ENCODE measurements at regions not wholly inside any gene's neighbourhood (a gene's known extent, or its start where the extent isn't known, plus 50 kb on each side); places are given as distances from the start of the nearest gene placed in this dataset.
"Not testable (repeated sequence)": the region's sequence is repeated elsewhere in the genome, so short reads cannot be mapped to it uniquely, and the experiment has no call there.

GRCh38 chr6:134537765-134538164 is 219.9 kb upstream of the SGK1 start:
- BruUV-seq (replicated peaks); H3K36me3 ChIP-seq (ENCODE audit: control insufficient read depth, insufficient read depth, low read length); H3K27me3 ChIP-seq (ENCODE audit: control insufficient read depth in 2 of 2, insufficient read depth in 2 of 2, low read length in 2 of 2); H4K20me1 ChIP-seq (replicated peaks; ENCODE audit: control insufficient read depth, insufficient read depth, low read length); H3K9me1 ChIP-seq (ENCODE audit: control insufficient read depth, insufficient read depth, low read length); ATAC-seq; H3K4me3 ChIP-seq; H3K27ac ChIP-seq (ENCODE audit: extremely low read depth, low read depth, low read length); H3K4me1 ChIP-seq (replicated peaks in 1 of 2; ENCODE audit: control insufficient read depth in 2 of 2, insufficient read depth in 2 of 2, low read length in 2 of 2); H3K4me2 ChIP-seq (ENCODE audit: insufficient read depth, low read length); CTCF ChIA-PET (ENCODE audit: low intra/inter-chr PET ratio); H3K9ac ChIP-seq (ENCODE audit: insufficient read depth in 1 of 2, low read depth in 2 of 2, low read length in 2 of 2); H3K9me3 ChIP-seq (replicated peaks; ENCODE audit: control insufficient read depth, insufficient read depth, low read depth, low read length); FAIRE-seq; intact Hi-C loops (cut with micrococcal nuclease); H3K79me2 ChIP-seq (ENCODE audit: control insufficient read depth, insufficient read depth, low read length); DNase-seq (ENCODE audit: extremely low read depth in 1 of 4, low spot score in 3 of 4); H2AFZ ChIP-seq (ENCODE audit: low read depth, low read length); in situ Hi-C loops (cut with MboI): not testable (repeated sequence)
- POLR2A ChIA-PET: interaction anchor here (0.7 kb wide), 1 partner anchor 56 kb away, joined by 3 read pairs; no protein-coding TSS in a partner anchor
- 56% methylated on average over 10 of the region's 10 CpGs for WGBS (ENCODE audit: insufficient coverage, low coverage, missing lambda C conversion rate)

GRCh38 chr6:134537146-134537555 is 219.2 kb upstream of the SGK1 start:
- Histone ChIP-seq H2AFZ (ENCODE audit: low read depth, low read length) (no peak overlapping the region), H3K4me2 (ENCODE audit: insufficient read depth, low read length) (no peak overlapping the region), H3K4me1 (replicated peaks in 1 of 2; ENCODE audit: control insufficient read depth in 2 of 2, insufficient read depth in 2 of 2, low read length in 2 of 2) (peaks cover 0 to 5% of the 10 kb centered on the region in 2 experiments; a peak in 3 of 5 replicates), H3K27me3 (ENCODE audit: control insufficient read depth in 2 of 2, insufficient read depth in 2 of 2, low read length in 2 of 2) (0 out of 5 replicates have a peak, but pooled peaks cover 0 to 3% of the 10 kb centered on the region in 2 experiments), H3K36me3 (ENCODE audit: control insufficient read depth, insufficient read depth, low read length) (no peaks in the 10 kb centered on the region), H3K9ac (ENCODE audit: insufficient read depth in 1 of 2, low read depth in 2 of 2, low read length in 2 of 2) (no peak overlapping the region), H3K27ac (ENCODE audit: extremely low read depth, low read depth, low read length) (no peak overlapping the region), H3K79me2 (ENCODE audit: control insufficient read depth, insufficient read depth, low read length) (no peaks in the 10 kb centered on the region), H3K9me1 (ENCODE audit: control insufficient read depth, insufficient read depth, low read length) (no peaks in the 10 kb centered on the region), H3K9me3 (replicated peaks; ENCODE audit: control insufficient read depth, insufficient read depth, low read depth, low read length) (no peaks in the 10 kb centered on the region), H3K4me3 (no peak overlapping the region), H4K20me1 (replicated peaks; ENCODE audit: control insufficient read depth, insufficient read depth, low read length) (no peaks in the 10 kb centered on the region)
- 11% methylated on average over 2 of the region's 2 CpGs for WGBS (ENCODE audit: insufficient coverage, low coverage, missing lambda C conversion rate)
- CTCF ChIA-PET (ENCODE audit: low intra/inter-chr PET ratio): no interaction called here
- POLR2A ChIA-PET: interaction anchor here (0.7 kb wide), 1 partner anchor 57 kb away, joined by 3 read pairs; no protein-coding TSS in a partner anchor
- DNase-seq (ENCODE audit: extremely low read depth in 1 of 4, low spot score in 3 of 4): no peak
- TF ChIP-seq, protein P1, sequence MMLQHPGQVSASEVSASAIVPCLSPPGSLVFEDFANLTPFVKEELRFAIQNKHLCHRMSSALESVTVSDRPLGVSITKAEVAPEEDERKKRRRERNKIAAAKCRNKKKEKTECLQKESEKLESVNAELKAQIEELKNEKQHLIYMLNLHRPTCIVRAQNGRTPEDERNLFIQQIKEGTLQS (IDR thresholded peaks at IDR 0.05): peak; percentile 61; the same call in 1 of the 2 replicates
- TF ChIP-seq, protein P1 (CRISPR knock-in tag; conservative IDR thresholded peaks at IDR 0.05): no peak
- no peak for TF ChIP-seq KLF6 (CRISPR knock-in tag; IDR thresholded peaks at IDR 0.05; ENCODE audit: borderline replicate concordance)
- peak; percentile 61 for TF ChIP-seq FOSL1 (tag; conservative IDR thresholded peaks at IDR 0.05)
- no peak for TF ChIP-seq MTF1 (CRISPR knock-in tag; IDR thresholded peaks at IDR 0.05; ENCODE audit: borderline replicate concordance)
- TF ChIP-seq JUN (IDR thresholded peaks at IDR 0.05; ENCODE audit: borderline replicate concordance, low read depth, low read length): 0 out of 2 replicates have a peak, but pooled peaks have one; percentile 12
- TF ChIP-seq JUN (CRISPR knock-in tag; IDR thresholded peaks at IDR 0.05; ENCODE audit: borderline replicate concordance): no peak
- FAIRE-seq: no peak
- ATAC-seq: no peak
- BruUV-seq (replicated peaks): no TSS peak
- intact Hi-C loops (cut with micrococcal nuclease): no loop called here
- in situ Hi-C loops (cut with MboI): no loop called here
